ENCODE measurements at regions not wholly inside any gene's neighbourhood (a gene's known extent, or its start where the extent isn't known, plus 50 kb on each side); places are given as distances from the start of the nearest gene placed in this dataset.

DNA sequence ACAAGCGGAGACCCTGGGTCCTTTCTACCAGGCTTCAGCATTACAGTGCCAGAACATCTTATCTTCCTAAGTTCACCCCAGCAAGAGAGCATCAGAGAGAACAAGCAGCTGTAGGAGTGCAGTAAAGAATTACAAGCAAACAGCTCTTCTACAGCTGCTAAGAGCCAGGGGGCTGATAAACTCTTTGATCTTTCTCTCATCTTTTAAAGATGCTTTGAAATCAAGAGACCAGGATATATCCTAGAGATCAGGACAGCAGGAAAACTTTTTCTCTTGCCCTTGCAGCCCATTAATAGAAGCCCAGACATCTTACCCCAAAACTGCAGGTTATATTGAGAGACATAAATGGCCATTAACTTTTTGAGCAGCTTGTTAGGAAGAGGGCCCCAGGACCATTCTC lies 198.1 kb downstream of the RSL24D1 start:
- Histone ChIP-seq H3K4me1 (ENCODE audit: insufficient read depth, low read length) (no peaks in the 10 kb centered on the region), H3K4me3 (ENCODE audit: low read length) (no peak overlapping the region), H3K36me3 (ENCODE audit: low read depth, low read length) (no peaks in the 10 kb centered on the region), H3K4me2 (ENCODE audit: low read length) (no peak overlapping the region), H4K20me1 (ENCODE audit: low read length) (no peaks in the 10 kb centered on the region), H3F3A (ENCODE audit: low read length, unreplicated experiment) (no peaks in the 10 kb centered on the region), H3K27me3 (ENCODE audit: low read length) (no peaks in the 10 kb centered on the region), H3K9ac (ENCODE audit: low read length) (no peak overlapping the region), H3K27ac (ENCODE audit: low read length) (no peak overlapping the region), H3K79me2 (ENCODE audit: low read length) (no peaks in the 10 kb centered on the region), H3K9me2 (replicated peaks; ENCODE audit: low read length) (no peaks in the 10 kb centered on the region), H3K9me3 (ENCODE audit: low read length) (no peaks in the 10 kb centered on the region), H2AFZ (ENCODE audit: low read length) (no peak overlapping the region)
- BruUV-seq (replicated peaks), result no TSS peak
- ATAC-seq (no peak), DNase-seq (no peak)
- TF ChIP-seq EZH2phosphoT487 (IDR thresholded peaks at IDR 0.05; ENCODE audit: borderline replicate concordance, low read length) (no peak), CTCF (conservative IDR thresholded peaks at IDR 0.05; ENCODE audit: low read depth, low read length) (no peak), EZH2 (IDR thresholded peaks at IDR 0.05; ENCODE audit: low read length, unreplicated experiment) (no peak)
- POLR2A ChIA-PET (ENCODE audit: unreplicated experiment), result no interaction called here
- intact Hi-C loops (cut with micrococcal nuclease), result no loop called here
- CTCF ChIA-PET, result no interaction called here

GRCh38 chr15:54990793-54991192 lies 205.9 kb downstream of the RSL24D1 start:
- Histone ChIP-seq H2AFZ (ENCODE audit: low read length) (no peak overlapping the region), H3K9me2 (replicated peaks; ENCODE audit: low read length) (no peaks in the 10 kb centered on the region), H3K27me3 (ENCODE audit: low read length) (no peaks in the 10 kb centered on the region), H3K79me2 (ENCODE audit: low read length) (no peaks in the 10 kb centered on the region), H3K4me2 (ENCODE audit: low read length) (no peak overlapping the region), H3K4me1 (ENCODE audit: insufficient read depth, low read length) (no peaks in the 10 kb centered on the region), H3K9ac (ENCODE audit: low read length) (no peak overlapping the region), H3K27ac (ENCODE audit: low read length) (no peak overlapping the region), H3K36me3 (ENCODE audit: low read depth, low read length) (no peaks in the 10 kb centered on the region), H3K9me3 (ENCODE audit: low read length) (no peaks in the 10 kb centered on the region), H4K20me1 (ENCODE audit: low read length) (no peaks in the 10 kb centered on the region), H3K4me3 (ENCODE audit: low read length) (no peak overlapping the region), H3F3A (ENCODE audit: low read length, unreplicated experiment) (no peaks in the 10 kb centered on the region)
- DNase-seq (no peak), ATAC-seq (no peak)
- ChIA-PET POLR2A (ENCODE audit: unreplicated experiment) (no interaction called here), CTCF (no interaction called here)
- no TSS peak for BruUV-seq (replicated peaks)
- TF ChIP-seq CTCF (conservative IDR thresholded peaks at IDR 0.05; ENCODE audit: low read depth, low read length) (no peak), EZH2phosphoT487 (IDR thresholded peaks at IDR 0.05; ENCODE audit: borderline replicate concordance, low read length) (no peak), EZH2 (IDR thresholded peaks at IDR 0.05; ENCODE audit: low read length, unreplicated experiment) (no peak)
- intact Hi-C loops (cut with micrococcal nuclease), result no loop called here

DNA sequence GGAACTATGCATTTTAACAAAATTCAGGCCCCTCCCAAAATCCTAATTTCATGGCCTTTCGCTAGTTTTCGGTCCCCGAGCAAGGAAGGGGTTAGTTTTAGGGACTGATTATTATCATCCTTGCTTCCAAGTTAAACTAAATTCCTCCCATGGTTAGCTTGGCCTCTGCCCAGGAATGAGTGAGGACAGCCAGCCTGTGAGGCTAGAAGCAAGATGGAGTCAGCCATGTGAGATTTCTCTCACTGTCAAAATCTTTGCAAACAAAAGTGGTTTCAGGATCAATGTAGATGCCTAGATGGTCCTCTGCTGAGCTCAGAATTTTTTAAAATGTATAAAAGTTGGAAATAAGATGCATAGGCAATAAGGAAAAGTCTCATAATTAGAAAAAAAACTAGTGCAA lies 208.9 kb downstream of the RSL24D1 start:
- Histone ChIP-seq H3K4me2 (ENCODE audit: low read length) (no peak overlapping the region), H3K9me2 (replicated peaks; ENCODE audit: low read length) (no peaks in the 10 kb centered on the region), H3K4me1 (ENCODE audit: insufficient read depth, low read length) (no peaks in the 10 kb centered on the region), H4K20me1 (ENCODE audit: low read length) (no peaks in the 10 kb centered on the region), H3K27me3 (ENCODE audit: low read length) (no peaks in the 10 kb centered on the region), H3K4me3 (ENCODE audit: low read length) (no peak overlapping the region), H3K9ac (ENCODE audit: low read length) (no peak overlapping the region), H2AFZ (ENCODE audit: low read length) (no peak overlapping the region), H3K27ac (ENCODE audit: low read length) (no peak overlapping the region), H3K79me2 (ENCODE audit: low read length) (no peaks in the 10 kb centered on the region), H3K9me3 (ENCODE audit: low read length) (no peaks in the 10 kb centered on the region), H3K36me3 (ENCODE audit: low read depth, low read length) (no peaks in the 10 kb centered on the region), H3F3A (ENCODE audit: low read length, unreplicated experiment) (no peaks in the 10 kb centered on the region)
- ChIA-PET CTCF (no interaction called here), POLR2A (ENCODE audit: unreplicated experiment) (interaction anchor here (0.6 kb wide), 1 partner anchor 457 kb away, joined by 3 read pairs; no protein-coding TSS in a partner anchor)
- BruUV-seq (replicated peaks), result no TSS peak
- TF ChIP-seq EZH2phosphoT487 (IDR thresholded peaks at IDR 0.05; ENCODE audit: borderline replicate concordance, low read length), result no peak
- TF ChIP-seq CTCF (conservative IDR thresholded peaks at IDR 0.05; ENCODE audit: low read depth, low read length), result no peak
- no peak for TF ChIP-seq EZH2 (IDR thresholded peaks at IDR 0.05; ENCODE audit: low read length, unreplicated experiment)
- ATAC-seq (no peak), DNase-seq (no peak)
- intact Hi-C loops (cut with micrococcal nuclease), result no loop called here
